Loucy (cell line): ENCODE measurements at regions not wholly inside any gene's neighbourhood (a gene's known extent, or its start where the extent isn't known, plus 50 kb on each side); places are given as distances from the start of the nearest gene placed in this dataset.

Source experiments
- H2AFZ ChIP-seq: fragments of 200-600 bp; sonication (generic); 2 replicates; pipeline ENCODE4 v1.6.0; 2016; ENCODE audit warnings: antibody characterized with exemption, mild to moderate bottlenecking, low read length, moderate library complexity
- H3F3A ChIP-seq: fragments of 200-600 bp; 2 replicates; pipeline ENCODE4 v1.6.0; 2016; ENCODE audit warnings: antibody characterized with exemption, low read depth, mild to moderate bottlenecking
- H3K27me3 ChIP-seq: fragments of 200-600 bp; sonication (generic); 2 replicates; pipeline ENCODE4 v1.6.1; 2014; ENCODE audit warnings: low read length, mild to moderate bottlenecking; ENCODE audit not compliant: insufficient read depth, poor library complexity, severe bottlenecking
- H3K36me3 ChIP-seq: fragments of 200-600 bp; sonication (generic); 2 replicates; pipeline ENCODE4 v1.6.1; 2016; ENCODE audit warnings: low read length; ENCODE audit not compliant: insufficient read depth
- H3K4me1 ChIP-seq: fragments of 200-600 bp; sonication (generic); 2 replicates; pipeline ENCODE4 v1.5.1; 2014; ENCODE audit warnings: low read length, mild to moderate bottlenecking; ENCODE audit not compliant: insufficient read depth, poor library complexity, severe bottlenecking
- H3K4me2 ChIP-seq: fragments of 200-600 bp; sonication (generic); 2 replicates; pipeline ENCODE4 v1.6.0; 2014; ENCODE audit warnings: antibody characterized with exemption, low read length, low read depth, mild to moderate bottlenecking; ENCODE audit not compliant: poor library complexity, severe bottlenecking
- H3K4me3 ChIP-seq: fragments of 200-600 bp; sonication (generic); 2 replicates; pipeline ENCODE4 v1.5.1; 2014; ENCODE audit warnings: low read length, mild to moderate bottlenecking, mixed read lengths; ENCODE audit not compliant: poor library complexity, severe bottlenecking
- H3K79me2 ChIP-seq: fragments of 200-600 bp; sonication (generic); 2 replicates; pipeline ENCODE4 v1.6.1; 2014; ENCODE audit warnings: low read length; ENCODE audit not compliant: insufficient read depth
- H3K9ac ChIP-seq: fragments of 200-600 bp; sonication (generic); 2 replicates; pipeline ENCODE4 v1.6.0; 2014; ENCODE audit warnings: mild to moderate bottlenecking, low read depth, low read length, moderate library complexity; ENCODE audit not compliant: poor library complexity, severe bottlenecking
- H3K9me2 ChIP-seq: fragments of 200-600 bp; sonication (generic); replicated peaks from 2 replicates; pipeline ENCODE4 v1.6.1; 2016; ENCODE audit warnings: low read depth, low read length, mixed read lengths
- H3K9me3 ChIP-seq: fragments of 200-600 bp; sonication (generic); 2 replicates; pipeline ENCODE4 v1.6.1; 2014; ENCODE audit warnings: mild to moderate bottlenecking, antibody characterized with exemption, low read length, low read depth; ENCODE audit not compliant: insufficient read depth
- H4K20me1 ChIP-seq: fragments of 200-600 bp; sonication (generic); 2 replicates; pipeline ENCODE4 v1.6.0; 2014; ENCODE audit warnings: antibody characterized with exemption, low read length, mild to moderate bottlenecking; ENCODE audit not compliant: insufficient read depth, poor library complexity, severe bottlenecking
- CTCF ChIP-seq: fragments of 200-600 bp; sonication (generic); conservative IDR thresholded peaks from 2 replicates; pipeline ENCODE4 v1.5.1; 2014; ENCODE audit warnings: mild to moderate bottlenecking, antibody characterized with exemption, low read length
- EZH2phosphoT487 ChIP-seq: fragments of 200-600 bp; IDR thresholded peaks from 2 replicates; pipeline ENCODE4 v1.6.1; 2018; ENCODE audit warnings: antibody characterized with exemption, mild to moderate bottlenecking, moderate library complexity, borderline replicate concordance

GRCh38 chr7:13797545-13797944 lies 191.9 kb downstream of the ETV1 start:
- no peak overlapping the region for H2AFZ ChIP-seq
- no peak overlapping the region for H3K9ac ChIP-seq
- H3K4me1 ChIP-seq, result no peaks in the 10 kb centered on the region
- no peaks in the 10 kb centered on the region for H3K79me2 ChIP-seq
- H3K36me3 ChIP-seq, result no peaks in the 10 kb centered on the region
- no peak overlapping the region for H3K4me2 ChIP-seq
- TF ChIP-seq CTCF, result no peak
- TF ChIP-seq EZH2phosphoT487, result no peak
- H4K20me1 ChIP-seq, result no peaks in the 10 kb centered on the region
- no peaks in the 10 kb centered on the region for H3K27me3 ChIP-seq
- H3K9me3 ChIP-seq, result no peaks in the 10 kb centered on the region
- H3K9me2 ChIP-seq, result no peaks in the 10 kb centered on the region
- H3K4me3 ChIP-seq, result no peak overlapping the region
- no peaks in the 10 kb centered on the region for H3F3A ChIP-seq

GRCh38 chr7:13800694-13801448 lies 188.6 kb downstream of the ETV1 start:
- H3K36me3 ChIP-seq, result no peaks in the 10 kb centered on the region
- H3K79me2 ChIP-seq, result no peaks in the 10 kb centered on the region
- no peaks in the 10 kb centered on the region for H3K4me1 ChIP-seq
- H2AFZ ChIP-seq, result no peak overlapping the region
- H3K9me3 ChIP-seq, result no peaks in the 10 kb centered on the region
- H3K4me3 ChIP-seq, result no peak overlapping the region
- H3K9ac ChIP-seq, result no peak overlapping the region
- H3K9me2 ChIP-seq, result no peaks in the 10 kb centered on the region
- no peaks in the 10 kb centered on the region for H3F3A ChIP-seq
- H4K20me1 ChIP-seq, result no peaks in the 10 kb centered on the region
- no peaks in the 10 kb centered on the region for H3K27me3 ChIP-seq
- TF ChIP-seq CTCF, result no peak
- TF ChIP-seq EZH2phosphoT487, result no peak
- H3K4me2 ChIP-seq, result no peak overlapping the region

- no peaks in the 10 kb centered on the region for H4K20me1 ChIP-seq
- no peaks in the 10 kb centered on the region for H3K4me1 ChIP-seq
- no peaks in the 10 kb centered on the region for H3K9me3 ChIP-seq
- H2AFZ ChIP-seq, result no peak overlapping the region
- H3K36me3 ChIP-seq, result no peaks in the 10 kb centered on the region
- H3K4me3 ChIP-seq, result no peak overlapping the region
- H3K9me2 ChIP-seq, result no peaks in the 10 kb centered on the region
- H3K9ac ChIP-seq, result no peak overlapping the region
- H3K4me2 ChIP-seq, result no peak overlapping the region
- no peaks in the 10 kb centered on the region for H3K27me3 ChIP-seq
- no peak for TF ChIP-seq CTCF
- TF ChIP-seq EZH2phosphoT487, result no peak
- no peaks in the 10 kb centered on the region for H3F3A ChIP-seq
- H3K79me2 ChIP-seq, result no peaks in the 10 kb centered on the region
Observed at GRCh38 chr7:13801669-13802068, 187.8 kb downstream of the ETV1 start.
